ENCODE measurements at regions not wholly inside any gene's neighbourhood (a gene's known extent, or its start where the extent isn't known, plus 50 kb on each side); places are given as distances from the start of the nearest gene placed in this dataset.

- TF ChIP-seq CTCF (IDR thresholded peaks at IDR 0.05; ENCODE audit: insufficient read depth, low read length, poor library complexity, severe bottlenecking), result no peak
- no peak for TF ChIP-seq EZH2phosphoT487 (conservative IDR thresholded peaks at IDR 0.05; ENCODE audit: low read length)
Observed at GRCh38 chr12:47370421-47370820, 290.7 kb upstream of the AMIGO2 start.
